HG03097 (cell line): ENCODE measurements at regions not wholly inside any gene's neighbourhood (a gene's known extent, or its start where the extent isn't known, plus 50 kb on each side); places are given as distances from the start of the nearest gene placed in this dataset.

ENCODE experiments used
- ATAC-seq: cut with Tn5 transposase; IDR thresholded peaks from one replicate; pipeline ENCODE4 v1.9.1; 2021; ENCODE audit not compliant: unreplicated experiment, low FRiP score

- ATAC-seq, result no peak
Observed at GRCh38 chr18:46422552-46423055, 234.4 kb downstream of the LOXHD1 start.

GRCh38 chr18:46423226-46423805, 233.7 kb downstream of the LOXHD1 start:
- ATAC-seq, result no peak

GRCh38 chr18:46424898-46425297, 232.1 kb downstream of the LOXHD1 start:
- no peak for ATAC-seq

- no peak for ATAC-seq
Observed at GRCh38 chr18:46425511-46425910, 231.5 kb downstream of the LOXHD1 start.

- ATAC-seq, result no peak
Observed at GRCh38 chr18:46426021-46426678, 230.9 kb downstream of the LOXHD1 start.

GRCh38 chr18:46426679-46427047, 230.4 kb downstream of the LOXHD1 start:
- no peak for ATAC-seq
